Activated CD8-positive, alpha-beta T cell treated with anti-CD3 and anti-CD28 coated beads, Interleukin-2, amount 10 ng/mL, durations not matched to agents 7 days and 5 days (primary cell): ENCODE measurements at regions not wholly inside any gene's neighbourhood (a gene's known extent, or its start where the extent isn't known, plus 50 kb on each side); places are given as distances from the start of the nearest gene placed in this dataset.

Experiments
- ATAC-seq: fragments of 150-1000 bp; cut with Tn5 transposase; one replicate; pipeline ENCODE4 v1.10.0; 2021; ENCODE audit warnings: moderate library complexity
- CTCF ChIA-PET: fragments of 350-600 bp; sonication (Branson Sonifier 250); formaldehyde crosslinking; loops from one replicate; lab custom pipeline; 2021; ENCODE audit warnings: antibody characterized with exemption; lab: Charles Lee
- POLR2A ChIA-PET: fragments of 350-600 bp; sonication (Branson Sonifier 250); formaldehyde crosslinking; loops from one replicate; lab custom pipeline; 2021; ENCODE audit warnings: antibody characterized with exemption; lab: Charles Lee
- DNase-seq: peaks from one replicate; pipeline ENCODE4 v3.0.0-alpha.2; 2020
- H3K27ac Mint-ChIP-seq: one replicate; pipeline ENCODE4 v1.8.0; 2021; ENCODE audit warnings: mild to moderate bottlenecking, mixed read lengths
- H3K27me3 Mint-ChIP-seq: one replicate; pipeline ENCODE4 v1.8.0; 2021; ENCODE audit warnings: low read depth, mixed read lengths
- H3K36me3 Mint-ChIP-seq: one replicate; pipeline ENCODE4 v1.8.0; 2021; ENCODE audit warnings: low read depth, mixed read lengths
- H3K4me1 Mint-ChIP-seq: one replicate; pipeline ENCODE4 v1.8.0; 2021; ENCODE audit warnings: low read depth, mixed read lengths
- H3K4me3 Mint-ChIP-seq: one replicate; pipeline ENCODE4 v1.8.0; 2021; ENCODE audit warnings: mild to moderate bottlenecking, mixed read lengths
- H3K9me3 Mint-ChIP-seq: one replicate; pipeline ENCODE4 v1.8.0; 2022; ENCODE audit warnings: mixed read lengths; ENCODE audit not compliant: insufficient read depth

DNA sequence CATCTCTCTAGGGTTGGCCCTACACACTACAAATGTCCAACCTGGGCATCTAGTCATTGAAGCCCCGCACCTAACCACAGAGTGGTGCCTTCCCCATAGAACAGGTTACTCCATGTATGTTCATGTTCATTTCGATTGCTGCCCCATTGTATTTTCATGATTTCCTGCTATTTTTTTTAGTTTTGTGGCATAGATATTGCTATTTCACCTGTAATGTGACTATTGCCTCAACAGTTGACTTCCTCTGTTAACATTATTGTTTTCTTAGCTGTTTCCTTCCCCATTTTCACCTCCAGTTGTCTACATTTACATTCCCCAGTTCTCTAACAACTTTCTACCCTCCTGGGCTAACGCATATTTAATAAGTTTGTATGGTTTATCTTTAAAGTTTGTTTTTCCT is 137.7 kb upstream of the RBMS3 start:
- no peak for ATAC-seq
- ChIA-PET POLR2A (no interaction called here), CTCF (no interaction called here)
- Mint-ChIP-seq H3K36me3 (no peaks in the 10 kb centered on the region), H3K9me3 (no peaks in the 10 kb centered on the region), H3K4me1 (no peaks in the 10 kb centered on the region), H3K4me3 (no peak overlapping the region), H3K27ac (no peak overlapping the region), H3K27me3 (no peaks in the 10 kb centered on the region)
- DNase-seq = no peak

DNA sequence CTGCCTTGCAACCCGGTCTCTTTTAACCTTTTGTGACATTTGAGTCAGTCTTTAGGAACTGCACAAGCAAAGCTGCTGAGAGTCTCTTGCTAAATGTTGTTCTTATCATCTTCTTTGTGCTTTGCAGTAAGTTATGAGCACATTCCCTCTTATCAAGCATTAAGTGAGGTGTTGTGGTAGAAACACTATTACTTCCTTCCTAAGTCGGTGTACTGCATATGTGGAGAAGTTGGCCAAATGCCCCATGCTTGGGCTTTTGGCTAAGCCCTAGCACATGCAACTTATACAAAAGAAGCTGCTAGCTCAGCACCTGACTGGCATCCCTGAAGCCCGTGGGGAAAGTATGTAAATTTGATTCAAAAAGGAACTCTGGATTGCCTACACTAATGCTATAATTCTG is 136.5 kb upstream of the RBMS3 start:
- Mint-ChIP-seq H3K27me3 (no peaks in the 10 kb centered on the region), H3K4me1 (no peaks in the 10 kb centered on the region), H3K36me3 (no peaks in the 10 kb centered on the region), H3K4me3 (no peak overlapping the region), H3K9me3 (no peaks in the 10 kb centered on the region), H3K27ac (no peak overlapping the region)
- no peak for DNase-seq
- ChIA-PET CTCF (no interaction called here), POLR2A (no interaction called here)
- no peak for ATAC-seq

DNA sequence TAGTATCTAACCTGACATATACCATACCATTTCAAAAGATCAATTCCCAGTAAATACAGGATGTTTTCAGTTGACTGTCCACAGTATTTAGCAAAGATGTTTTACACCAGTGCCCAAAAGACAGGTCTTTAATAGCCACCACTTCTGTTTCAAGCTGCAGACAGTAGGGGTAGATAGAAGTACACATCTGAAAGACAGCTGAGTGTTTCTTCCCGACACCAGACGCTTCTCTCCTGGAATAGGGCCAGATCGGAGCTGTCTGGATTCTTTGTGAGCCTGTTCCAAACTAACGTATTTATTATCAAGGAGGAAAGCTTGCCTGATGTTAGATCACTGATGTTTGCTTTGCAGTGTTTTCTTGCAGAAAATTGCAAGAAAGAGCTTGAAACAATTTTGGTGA is 136.1 kb upstream of the RBMS3 start:
- DNase-seq (no peak), ATAC-seq (no peak)
- H3K36me3 Mint-ChIP-seq = no peaks in the 10 kb centered on the region
- ChIA-PET CTCF (no interaction called here), POLR2A (no interaction called here)
- H3K4me1 Mint-ChIP-seq = no peaks in the 10 kb centered on the region
- no peak overlapping the region for H3K4me3 Mint-ChIP-seq
- no peaks in the 10 kb centered on the region for H3K27me3 Mint-ChIP-seq
- H3K27ac Mint-ChIP-seq = no peak overlapping the region
- no peaks in the 10 kb centered on the region for H3K9me3 Mint-ChIP-seq

DNA sequence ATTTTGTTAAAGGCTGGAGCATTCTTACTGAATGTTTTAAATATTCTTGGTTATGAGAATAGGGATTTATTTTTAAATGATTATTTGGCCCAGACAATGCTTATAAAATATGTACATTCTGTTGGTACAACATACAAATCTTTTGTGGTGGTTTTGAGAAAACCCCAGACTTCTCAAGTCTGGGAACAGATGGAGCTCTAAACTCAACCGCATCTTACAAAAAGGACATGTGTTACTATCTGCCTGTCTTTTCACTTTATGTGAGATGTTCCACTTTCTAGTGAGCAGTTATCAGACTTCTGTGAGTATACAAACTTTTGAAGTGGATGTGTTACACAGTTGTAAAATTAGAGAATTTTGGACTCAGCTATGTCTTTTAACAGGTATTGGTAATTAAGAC is 135.5 kb upstream of the RBMS3 start:
- no peak overlapping the region for H3K27ac Mint-ChIP-seq
- ChIA-PET POLR2A (no interaction called here), CTCF (no interaction called here)
- H3K4me1 Mint-ChIP-seq = no peaks in the 10 kb centered on the region
- DNase-seq = no peak
- H3K9me3 Mint-ChIP-seq = no peaks in the 10 kb centered on the region
- H3K36me3 Mint-ChIP-seq = no peaks in the 10 kb centered on the region
- no peak overlapping the region for H3K4me3 Mint-ChIP-seq
- ATAC-seq = no peak
- no peaks in the 10 kb centered on the region for H3K27me3 Mint-ChIP-seq

DNA sequence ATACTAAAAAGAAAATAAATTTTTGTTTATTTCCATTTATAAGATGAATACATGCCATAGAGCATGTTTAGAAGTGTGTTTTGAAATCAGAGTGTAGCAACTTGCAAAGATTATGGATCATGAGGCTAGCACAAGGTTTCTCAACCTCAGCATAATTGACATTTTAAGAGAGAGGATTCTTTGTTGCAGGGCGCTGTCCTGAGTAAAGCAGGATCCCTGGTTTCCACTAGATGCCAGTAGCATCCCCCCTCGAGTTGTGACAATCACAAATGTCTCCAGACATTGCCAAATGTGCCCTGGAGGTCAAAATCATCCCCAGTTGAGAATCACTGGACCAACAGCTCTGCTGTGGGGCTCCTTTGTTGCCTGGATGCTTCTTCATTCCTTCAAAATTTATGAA is 128.5 kb upstream of the RBMS3 start:
- ChIA-PET POLR2A (no interaction called here), CTCF (no interaction called here)
- DNase-seq (no peak), ATAC-seq (no peak)
- Mint-ChIP-seq H3K36me3 (no peaks in the 10 kb centered on the region), H3K9me3 (no peaks in the 10 kb centered on the region), H3K27ac (no peak overlapping the region), H3K4me1 (peaks cover 11% of the 10 kb centered on the region), H3K4me3 (no peak overlapping the region), H3K27me3 (peaks cover 2% of the 10 kb centered on the region)

DNA sequence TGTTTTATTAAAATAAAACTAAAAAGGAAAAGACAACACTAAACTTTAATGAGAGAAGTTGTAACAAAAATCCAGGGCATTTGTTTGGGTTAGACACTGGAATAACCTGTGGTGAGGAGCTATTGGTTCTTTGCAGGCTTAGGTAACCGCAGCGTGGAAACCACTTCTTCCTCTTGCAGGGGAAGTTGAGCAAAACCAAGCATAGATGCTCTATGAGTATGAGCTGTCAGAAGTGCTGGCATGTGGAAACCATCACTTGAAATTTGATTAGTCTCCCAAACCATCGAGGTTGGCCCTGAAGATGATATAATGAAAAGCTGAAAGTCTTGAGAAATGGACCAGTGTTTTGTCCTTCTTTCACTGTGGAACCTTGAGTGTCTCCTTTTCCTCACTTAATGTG is 127.1 kb upstream of the RBMS3 start:
- CTCF ChIA-PET = no interaction called here
- H3K27ac Mint-ChIP-seq = no peak overlapping the region
- peak; percentile 72 for DNase-seq
- H3K4me3 Mint-ChIP-seq = no peak overlapping the region
- POLR2A ChIA-PET = interaction anchor here (0.7 to 1.0 kb wide), 2 partner anchors 13 to 170 kb away, joined by 3 read pairs; no protein-coding TSS in a partner anchor
- ATAC-seq = peak; percentile 70
- peaks cover 11% of the 10 kb centered on the region for H3K4me1 Mint-ChIP-seq
- H3K27me3 Mint-ChIP-seq = peaks cover 2% of the 10 kb centered on the region
- H3K9me3 Mint-ChIP-seq = no peaks in the 10 kb centered on the region
- H3K36me3 Mint-ChIP-seq = no peaks in the 10 kb centered on the region

DNA sequence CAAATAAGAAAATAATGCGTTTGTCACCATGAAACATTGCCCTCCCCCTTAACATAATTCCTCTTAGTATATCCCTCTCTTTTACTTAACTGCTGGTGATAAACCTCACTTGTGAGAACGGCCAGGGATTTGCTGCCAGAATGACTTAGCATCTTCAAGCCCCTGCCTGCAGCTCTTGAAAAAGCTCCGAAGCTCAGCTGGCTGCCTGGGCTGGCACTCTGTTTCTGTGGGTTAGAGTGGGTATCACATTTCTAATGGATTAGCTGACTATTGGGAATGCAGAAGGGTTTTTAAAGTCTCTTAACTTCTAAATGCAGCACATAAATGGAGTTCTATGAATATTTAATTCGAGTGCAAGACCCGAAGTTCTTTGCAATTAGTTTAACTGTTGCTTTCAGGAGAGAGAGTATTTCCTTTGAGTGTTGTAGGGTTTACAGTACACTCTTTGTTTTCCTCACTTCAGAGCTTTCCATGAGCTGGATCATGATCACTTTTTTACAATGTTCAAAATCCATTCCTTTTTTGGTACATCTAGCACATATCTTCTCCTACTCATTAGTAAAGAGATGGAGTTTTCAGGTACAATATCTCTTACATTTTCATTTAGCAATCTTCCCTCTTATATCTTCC is 124.7 kb upstream of the RBMS3 start:
- H3K9me3 Mint-ChIP-seq = no peaks in the 10 kb centered on the region
- H3K36me3 Mint-ChIP-seq = no peaks in the 10 kb centered on the region
- H3K4me3 Mint-ChIP-seq = no peak overlapping the region
- DNase-seq = no peak
- ChIA-PET CTCF (no interaction called here), POLR2A (no interaction called here)
- ATAC-seq = no peak
- no peak overlapping the region for H3K27ac Mint-ChIP-seq
- peaks cover 2% of the 10 kb centered on the region for H3K27me3 Mint-ChIP-seq
- peaks cover 11% of the 10 kb centered on the region for H3K4me1 Mint-ChIP-seq

DNA sequence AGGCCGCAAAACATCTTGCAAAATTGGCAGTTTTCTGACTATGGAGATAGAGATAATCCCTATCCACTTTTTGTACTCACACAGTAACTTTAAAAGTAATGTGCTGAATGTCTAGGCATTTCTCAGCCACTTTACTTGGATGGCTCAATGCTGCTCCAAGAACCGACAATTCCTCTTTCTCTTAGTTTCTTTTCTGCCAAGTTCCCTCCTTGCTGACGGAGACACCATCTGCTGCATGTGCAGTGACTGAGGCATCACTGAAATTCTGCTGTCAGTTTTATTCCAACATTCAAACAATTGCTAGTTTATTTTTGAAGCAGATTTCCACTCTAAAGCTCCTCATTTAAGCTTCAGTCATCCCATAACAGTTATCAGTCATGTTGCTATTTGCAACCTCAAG is 116.0 kb upstream of the RBMS3 start:
- no peak for DNase-seq

DNA sequence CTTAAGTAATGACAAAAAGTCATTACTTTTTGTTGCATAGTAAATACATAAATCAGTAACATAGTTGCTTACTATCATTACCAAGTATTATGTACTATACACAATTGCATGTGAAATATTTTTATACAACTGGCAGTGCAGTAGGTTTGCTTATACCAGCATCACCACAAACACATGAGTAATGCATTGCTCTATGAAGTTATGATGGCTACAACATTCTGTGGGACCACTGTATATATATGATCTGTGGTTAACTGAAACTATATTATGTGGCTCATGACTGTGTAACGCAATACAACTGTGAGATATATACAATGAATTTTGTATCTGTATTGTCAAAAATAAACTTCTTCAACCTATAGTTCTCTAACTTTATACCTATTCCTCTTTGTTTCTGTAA is 113.7 kb upstream of the RBMS3 start:
- Mint-ChIP-seq H3K4me3 (no peak overlapping the region), H3K9me3 (no peaks in the 10 kb centered on the region), H3K27ac (no peak overlapping the region), H3K4me1 (peaks cover 12% of the 10 kb centered on the region), H3K36me3 (no peaks in the 10 kb centered on the region), H3K27me3 (no peaks in the 10 kb centered on the region)
- DNase-seq (no peak), ATAC-seq (no peak)
- CTCF ChIA-PET = no interaction called here
- POLR2A ChIA-PET = interaction anchor here (0.6 kb wide), 1 partner anchor 13 kb away, joined by 3 read pairs; no protein-coding TSS in a partner anchor

More for the DNA sequence above, 116.0 kb upstream of the RBMS3 start:
- no peaks in the 10 kb centered on the region for H3K36me3 Mint-ChIP-seq
- H3K4me3 Mint-ChIP-seq = no peak overlapping the region
- H3K27ac Mint-ChIP-seq = no peak overlapping the region
- H3K27me3 Mint-ChIP-seq = no peaks in the 10 kb centered on the region
- ChIA-PET POLR2A (no interaction called here), CTCF (no interaction called here)
- no peaks in the 10 kb centered on the region for H3K4me1 Mint-ChIP-seq
- H3K9me3 Mint-ChIP-seq = no peaks in the 10 kb centered on the region
- no peak for ATAC-seq

DNA sequence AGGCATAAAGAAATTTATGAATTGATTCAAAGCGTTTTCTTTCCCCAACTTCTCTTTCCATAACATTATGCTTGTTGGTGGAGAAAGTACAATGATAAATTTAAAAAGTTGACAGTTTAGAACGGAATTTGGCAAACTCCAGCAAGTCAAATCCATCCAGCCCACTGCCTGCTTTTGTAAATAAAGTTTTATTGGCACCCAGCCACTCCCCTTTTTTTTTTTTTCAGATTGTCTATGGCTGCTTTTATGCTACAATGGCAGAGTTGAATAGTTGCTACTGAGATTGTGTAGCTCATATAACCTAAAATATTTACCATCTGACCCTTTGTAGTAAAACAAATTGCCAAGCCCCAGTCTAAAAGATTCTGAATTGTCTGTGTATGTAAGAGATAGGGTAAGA is 112.8 kb upstream of the RBMS3 start:
- no peaks in the 10 kb centered on the region for H3K36me3 Mint-ChIP-seq
- ATAC-seq (no peak), DNase-seq (no peak)
- H3K4me3 Mint-ChIP-seq = no peak overlapping the region
- H3K27ac Mint-ChIP-seq = no peak overlapping the region
- peaks cover 14% of the 10 kb centered on the region for H3K4me1 Mint-ChIP-seq
- H3K27me3 Mint-ChIP-seq = no peaks in the 10 kb centered on the region
- POLR2A ChIA-PET = no interaction called here
- H3K9me3 Mint-ChIP-seq = no peaks in the 10 kb centered on the region
- CTCF ChIA-PET = no interaction called here

DNA sequence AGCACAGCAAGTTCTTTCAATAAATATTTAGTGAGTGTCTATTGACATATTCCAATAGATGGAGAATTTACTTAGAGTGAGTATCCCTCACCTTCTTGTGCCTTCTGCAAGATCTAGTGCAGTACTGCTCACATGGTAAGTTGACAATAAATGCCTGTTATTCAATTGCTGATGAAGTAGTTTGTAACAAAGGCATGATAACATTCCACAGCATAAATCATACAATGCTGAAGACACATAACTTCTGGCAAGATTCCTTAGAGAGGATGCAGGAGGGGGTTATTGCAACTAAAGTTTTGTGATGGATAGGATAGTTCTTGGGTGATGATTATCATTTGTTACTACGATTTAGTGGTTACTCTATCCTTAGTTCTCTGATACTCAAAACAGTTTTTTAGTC is 112.2 kb upstream of the RBMS3 start:
- ATAC-seq = no peak
- Mint-ChIP-seq H3K27ac (no peak overlapping the region), H3K9me3 (no peaks in the 10 kb centered on the region), H3K4me3 (no peak overlapping the region), H3K27me3 (no peaks in the 10 kb centered on the region), H3K4me1 (peaks cover 14% of the 10 kb centered on the region), H3K36me3 (no peaks in the 10 kb centered on the region)
- CTCF ChIA-PET = no interaction called here
- DNase-seq = no peak
- POLR2A ChIA-PET = no interaction called here

DNA sequence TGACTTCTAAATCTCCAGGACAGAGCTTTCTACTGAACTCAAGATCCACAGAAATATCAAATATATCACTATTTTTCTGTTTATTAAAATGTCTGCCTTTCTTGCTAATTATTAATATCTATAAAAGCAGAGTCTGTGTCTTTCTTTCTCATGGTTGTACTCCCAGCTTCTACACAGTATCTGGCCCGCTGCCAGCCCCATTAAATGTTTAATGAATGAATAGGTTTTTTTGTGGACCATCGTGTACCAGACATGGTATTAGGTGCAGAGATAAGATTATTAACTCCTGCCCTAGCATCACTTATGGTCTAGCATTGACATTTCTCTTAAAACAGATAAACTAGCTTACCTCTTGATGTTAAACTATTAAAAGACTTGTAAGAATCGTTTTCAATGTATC is 111.4 kb upstream of the RBMS3 start:
- no peaks in the 10 kb centered on the region for H3K27me3 Mint-ChIP-seq
- no peak for DNase-seq
- peaks cover 14% of the 10 kb centered on the region for H3K4me1 Mint-ChIP-seq
- no peaks in the 10 kb centered on the region for H3K36me3 Mint-ChIP-seq
- no peak for ATAC-seq
- ChIA-PET CTCF (no interaction called here), POLR2A (no interaction called here)
- no peaks in the 10 kb centered on the region for H3K9me3 Mint-ChIP-seq
- H3K27ac Mint-ChIP-seq = no peak overlapping the region
- no peak overlapping the region for H3K4me3 Mint-ChIP-seq
